ENCODE measurements at regions not wholly inside any gene's neighbourhood (a gene's known extent, or its start where the extent isn't known, plus 50 kb on each side); places are given as distances from the start of the nearest gene placed in this dataset.

DNA sequence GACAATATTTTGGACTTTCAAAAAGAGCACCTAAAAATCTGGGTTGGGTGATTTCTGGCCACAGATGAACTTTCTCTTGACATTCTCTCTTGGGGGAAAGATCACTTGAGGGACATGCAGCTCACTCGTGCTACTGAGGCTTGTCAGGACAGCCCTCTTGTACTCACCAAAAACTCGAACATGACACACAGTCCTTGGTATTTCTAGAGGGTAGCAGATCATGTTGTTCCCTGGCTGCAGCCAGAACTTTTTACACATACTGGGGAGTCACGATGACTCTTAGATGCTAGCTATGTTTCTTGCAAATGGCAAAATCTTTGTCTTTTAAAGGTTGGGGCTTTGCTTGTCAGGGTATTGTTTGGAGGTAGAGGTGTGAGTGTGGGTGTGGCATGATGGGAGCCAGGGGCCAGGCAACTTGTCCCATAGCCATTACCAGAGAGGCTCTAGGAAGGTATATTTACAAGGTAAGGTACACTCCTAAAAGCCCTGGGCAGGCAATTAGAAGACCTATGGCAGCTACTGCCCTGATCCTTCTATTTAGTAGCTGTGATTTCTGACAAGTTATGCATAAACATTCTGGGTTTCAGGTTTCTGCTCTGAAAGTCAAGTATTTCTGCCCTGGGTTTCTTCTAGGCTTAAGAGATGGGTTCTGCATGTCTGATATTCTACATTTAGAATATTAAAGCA is 241.7 kb upstream of the TLL1 start:
- Histone ChIP-seq H3K9me3 (ENCODE audit: control insufficient read depth in 4 of 4, low read length in 3 of 4) (peaks cover 0 to 2% (median 0%) of the 10 kb centered on the region in 4 donors), H3K36me3 (ENCODE audit: control insufficient read depth in 4 of 4, insufficient read depth in 3 of 4, low read depth in 1 of 4, low read length in 3 of 4) (no peaks in the 10 kb centered on the region), H3K4me1 (ENCODE audit: control insufficient read depth in 4 of 4, insufficient read depth in 4 of 4, low read length in 3 of 4) (no peaks in the 10 kb centered on the region), H3K4me3 (ENCODE audit: low read depth in 1 of 3, low read length in 3 of 3) (no peak overlapping the region), H3K27ac (ENCODE audit: low read depth in 1 of 2, low read length in 2 of 2) (no peak overlapping the region), H3K27me3 (ENCODE audit: control insufficient read depth in 4 of 4, insufficient read depth in 4 of 4, low read length in 3 of 4) (no peaks in the 10 kb centered on the region), H3K9ac (ENCODE audit: low read depth in 1 of 2, low read length in 2 of 2) (no peak overlapping the region)
- WGBS: 86% methylated on average over 3 of the region's 3 CpGs
- no peak for TF ChIP-seq FOXA1 (IDR thresholded peaks at IDR 0.05)
- TF ChIP-seq TAF1 (conservative IDR thresholded peaks at IDR 0.05): no peak
- no peak for TF ChIP-seq HNF4A (conservative IDR thresholded peaks at IDR 0.05)
- TF ChIP-seq GABPA (IDR thresholded peaks at IDR 0.05 in 1 of 2, conservative IDR thresholded peaks at IDR 0.05 in 1 of 2): no peak
- TF ChIP-seq, protein P1, sequence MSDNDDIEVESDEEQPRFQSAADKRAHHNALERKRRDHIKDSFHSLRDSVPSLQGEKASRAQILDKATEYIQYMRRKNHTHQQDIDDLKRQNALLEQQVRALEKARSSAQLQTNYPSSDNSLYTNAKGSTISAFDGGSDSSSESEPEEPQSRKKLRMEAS (IDR thresholded peaks at IDR 0.05): no peak
- TF ChIP-seq, protein P2, sequence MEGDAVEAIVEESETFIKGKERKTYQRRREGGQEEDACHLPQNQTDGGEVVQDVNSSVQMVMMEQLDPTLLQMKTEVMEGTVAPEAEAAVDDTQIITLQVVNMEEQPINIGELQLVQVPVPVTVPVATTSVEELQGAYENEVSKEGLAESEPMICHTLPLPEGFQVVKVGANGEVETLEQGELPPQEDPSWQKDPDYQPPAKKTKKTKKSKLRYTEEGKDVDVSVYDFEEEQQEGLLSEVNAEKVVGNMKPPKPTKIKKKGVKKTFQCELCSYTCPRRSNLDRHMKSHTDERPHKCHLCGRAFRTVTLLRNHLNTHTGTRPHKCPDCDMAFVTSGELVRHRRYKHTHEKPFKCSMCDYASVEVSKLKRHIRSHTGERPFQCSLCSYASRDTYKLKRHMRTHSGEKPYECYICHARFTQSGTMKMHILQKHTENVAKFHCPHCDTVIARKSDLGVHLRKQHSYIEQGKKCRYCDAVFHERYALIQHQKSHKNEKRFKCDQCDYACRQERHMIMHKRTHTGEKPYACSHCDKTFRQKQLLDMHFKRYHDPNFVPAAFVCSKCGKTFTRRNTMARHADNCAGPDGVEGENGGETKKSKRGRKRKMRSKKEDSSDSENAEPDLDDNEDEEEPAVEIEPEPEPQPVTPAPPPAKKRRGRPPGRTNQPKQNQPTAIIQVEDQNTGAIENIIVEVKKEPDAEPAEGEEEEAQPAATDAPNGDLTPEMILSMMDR (IDR thresholded peaks at IDR 0.05; ENCODE audit: low read depth, low read length, missing input control): no peak
- DNase-seq (ENCODE audit: low spot score): no peak

DNA sequence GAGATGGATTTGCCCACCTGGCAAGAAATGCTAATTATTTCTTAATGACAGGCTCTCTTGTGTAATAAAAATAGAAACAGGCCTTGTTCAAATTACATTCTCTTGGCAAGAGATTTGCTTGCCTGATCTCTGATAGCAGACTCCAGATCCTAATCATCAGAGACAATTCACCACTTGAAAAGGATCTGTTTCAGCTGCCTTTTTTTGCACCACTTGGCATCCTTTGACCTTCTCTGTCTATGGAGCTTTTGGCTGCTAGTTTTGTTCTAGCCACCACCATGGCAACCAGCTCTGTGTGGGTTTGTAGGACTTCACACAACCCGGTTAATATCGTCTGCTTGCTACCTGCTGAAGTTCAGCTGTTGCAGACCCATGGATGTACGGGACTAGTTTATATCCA is 241.1 kb upstream of the TLL1 start:
- 87% methylated on average over 3 of the region's 3 CpGs for WGBS
- Histone ChIP-seq H3K9ac (ENCODE audit: low read depth in 1 of 2, low read length in 2 of 2) (no peak overlapping the region), H3K4me1 (ENCODE audit: control insufficient read depth in 4 of 4, insufficient read depth in 4 of 4, low read length in 3 of 4) (no peaks in the 10 kb centered on the region), H3K9me3 (ENCODE audit: control insufficient read depth in 4 of 4, low read length in 3 of 4) (peaks cover 0 to 2% (median 0%) of the 10 kb centered on the region in 4 donors), H3K36me3 (ENCODE audit: control insufficient read depth in 4 of 4, insufficient read depth in 3 of 4, low read depth in 1 of 4, low read length in 3 of 4) (no peaks in the 10 kb centered on the region), H3K4me3 (ENCODE audit: low read depth in 1 of 3, low read length in 3 of 3) (no peak overlapping the region), H3K27ac (ENCODE audit: low read depth in 1 of 2, low read length in 2 of 2) (no peak overlapping the region), H3K27me3 (ENCODE audit: control insufficient read depth in 4 of 4, insufficient read depth in 4 of 4, low read length in 3 of 4) (no peaks in the 10 kb centered on the region)
- DNase-seq (ENCODE audit: low spot score): no peak
- TF ChIP-seq JUND (IDR thresholded peaks at IDR 0.05): no peak
- TF ChIP-seq HNF4A (conservative IDR thresholded peaks at IDR 0.05): no peak
- no peak for TF ChIP-seq NR2F2 (IDR thresholded peaks at IDR 0.05)
- TF ChIP-seq RXRA (IDR thresholded peaks at IDR 0.05): no peak
- TF ChIP-seq YY1 (IDR thresholded peaks at IDR 0.05): no peak
- TF ChIP-seq, protein P3, sequence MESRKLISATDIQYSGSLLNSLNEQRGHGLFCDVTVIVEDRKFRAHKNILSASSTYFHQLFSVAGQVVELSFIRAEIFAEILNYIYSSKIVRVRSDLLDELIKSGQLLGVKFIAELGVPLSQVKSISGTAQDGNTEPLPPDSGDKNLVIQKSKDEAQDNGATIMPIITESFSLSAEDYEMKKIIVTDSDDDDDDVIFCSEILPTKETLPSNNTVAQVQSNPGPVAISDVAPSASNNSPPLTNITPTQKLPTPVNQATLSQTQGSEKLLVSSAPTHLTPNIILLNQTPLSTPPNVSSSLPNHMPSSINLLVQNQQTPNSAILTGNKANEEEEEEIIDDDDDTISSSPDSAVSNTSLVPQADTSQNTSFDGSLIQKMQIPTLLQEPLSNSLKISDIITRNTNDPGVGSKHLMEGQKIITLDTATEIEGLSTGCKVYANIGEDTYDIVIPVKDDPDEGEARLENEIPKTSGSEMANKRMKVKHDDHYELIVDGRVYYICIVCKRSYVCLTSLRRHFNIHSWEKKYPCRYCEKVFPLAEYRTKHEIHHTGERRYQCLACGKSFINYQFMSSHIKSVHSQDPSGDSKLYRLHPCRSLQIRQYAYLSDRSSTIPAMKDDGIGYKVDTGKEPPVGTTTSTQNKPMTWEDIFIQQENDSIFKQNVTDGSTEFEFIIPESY (IDR thresholded peaks at IDR 0.05): no peak
- TF ChIP-seq, protein P2 (IDR thresholded peaks at IDR 0.05; ENCODE audit: low read depth, low read length, missing input control): no peak
- no peak for TF ChIP-seq EGR1 (IDR thresholded peaks at IDR 0.05; ENCODE audit: low read depth in 2 of 2)
- no peak for TF ChIP-seq GABPA (IDR thresholded peaks at IDR 0.05 in 1 of 2, conservative IDR thresholded peaks at IDR 0.05 in 1 of 2)
- TF ChIP-seq, protein P4, sequence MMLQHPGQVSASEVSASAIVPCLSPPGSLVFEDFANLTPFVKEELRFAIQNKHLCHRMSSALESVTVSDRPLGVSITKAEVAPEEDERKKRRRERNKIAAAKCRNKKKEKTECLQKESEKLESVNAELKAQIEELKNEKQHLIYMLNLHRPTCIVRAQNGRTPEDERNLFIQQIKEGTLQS (IDR thresholded peaks at IDR 0.05): no peak
- no peak for TF ChIP-seq FOXA1 (IDR thresholded peaks at IDR 0.05)
